Suprapubic skin (tissue), 4 donors: ENCODE measurements at regions not wholly inside any gene's neighbourhood (a gene's known extent, or its start where the extent isn't known, plus 50 kb on each side); places are given as distances from the start of the nearest gene placed in this dataset.

ENCODE experiments used
- CTCF ChIP-seq, 2 donors: fragments of 200-600 bp in 1 of 2; fragments of 450-650 bp in 1 of 2; sonication (generic) in 1 of 2; IDR thresholded peaks; one replicate each; pipeline ENCODE4 v1.5.1; 2016 to 2019; ENCODE audit warnings: antibody characterized with exemption in 2 of 2, mild to moderate bottlenecking in 1 of 2, moderate library complexity in 1 of 2
- EP300 ChIP-seq: sonication (generic); formaldehyde crosslinking; IDR thresholded peaks from one replicate; pipeline ENCODE4 v1.6.1; 2017; ENCODE audit warnings: antibody characterized with exemption
- POLR2A ChIP-seq, 2 donors: fragments of 450-650 bp; IDR thresholded peaks; one replicate each; pipeline ENCODE4 v1.6.1; 2017; ENCODE audit warnings: antibody characterized with exemption in 2 of 2, mild to moderate bottlenecking in 2 of 2, moderate library complexity in 2 of 2
- POLR2AphosphoS5 ChIP-seq, 3 donors: sonication (generic); formaldehyde crosslinking; IDR thresholded peaks; one replicate each; pipeline ENCODE4 v1.6.1; 2017; ENCODE audit warnings: antibody characterized with exemption in 3 of 3

- TF ChIP-seq POLR2A (IDR thresholded peaks at IDR 0.05) (no peak), CTCF (IDR thresholded peaks at IDR 0.05) (no peak), POLR2AphosphoS5 (IDR thresholded peaks at IDR 0.05) (no peak), EP300 (no peak)
These were observed 508.1 kb upstream of the ARX start for GRCh38 chrX:25523574-25524540.
